Fibroblast of lung (primary cell): ENCODE measurements at regions not wholly inside any gene's neighbourhood (a gene's known extent, or its start where the extent isn't known, plus 50 kb on each side); places are given as distances from the start of the nearest gene placed in this dataset.

Source experiments
- DNase-seq, 2 donors: peaks; one replicate each; pipeline versions ENCODE4 v3.0.0 to v3.0.0-alpha.2; 2010; ENCODE audit warnings: low read depth in 2 of 2
- H2AFZ ChIP-seq: 2 replicates; pipeline ENCODE4 v1.5.1; 2012; ENCODE audit warnings: low read length, control low read depth, inconsistent platforms
- H3K27ac ChIP-seq: 2 replicates; pipeline ENCODE4 v1.5.1; 2011; ENCODE audit warnings: low read length, control low read depth; ENCODE audit not compliant: insufficient read depth
- H3K27me3 ChIP-seq: 2 replicates; pipeline ENCODE4 v1.5.1; 2011; ENCODE audit warnings: mild to moderate bottlenecking, low read length; ENCODE audit not compliant: control insufficient read depth, insufficient read depth
- H3K36me3 ChIP-seq: 2 replicates; pipeline ENCODE4 v1.5.1; 2011; ENCODE audit warnings: low read length; ENCODE audit not compliant: control insufficient read depth, insufficient read depth
- H3K4me1 ChIP-seq: 2 replicates; pipeline ENCODE4 v1.5.1; 2011; ENCODE audit warnings: low read length; ENCODE audit not compliant: control insufficient read depth, insufficient read depth; ENCODE audit errors: extremely low read depth
- H3K4me2 ChIP-seq: 2 replicates; pipeline ENCODE4 v1.5.1; 2011; ENCODE audit warnings: low read length, control low read depth; ENCODE audit not compliant: insufficient read depth; ENCODE audit errors: extremely low read depth
- H3K4me3 ChIP-seq, 4 experiments: fragments of 200-600 bp in 1 of 4; sonication (generic) in 1 of 4; replicated peaks in 1 of 4; 2 replicates each; pipeline ENCODE4 v1.5.1; 2011 to 2016; ENCODE audit warnings: low read length in 4 of 4, low read depth in 3 of 4, mild to moderate bottlenecking in 3 of 4, control low read depth in 2 of 4, inconsistent platforms in 1 of 4, mixed read lengths in 1 of 4; ENCODE audit not compliant: insufficient read depth in 1 of 4; ENCODE audit errors: control extremely low read depth in 1 of 4
- H3K79me2 ChIP-seq: 2 replicates; pipeline ENCODE4 v1.5.1; 2012; ENCODE audit warnings: mild to moderate bottlenecking, low read length, inconsistent platforms; ENCODE audit not compliant: control insufficient read depth, insufficient read depth
- H3K9ac ChIP-seq: 2 replicates; pipeline ENCODE4 v1.5.1; 2011; ENCODE audit warnings: mild to moderate bottlenecking, low read length, control low read depth; ENCODE audit not compliant: insufficient read depth
- H3K9me3 ChIP-seq: 2 replicates; pipeline ENCODE4 v1.5.1; 2012; ENCODE audit warnings: low read depth, low read length; ENCODE audit not compliant: control insufficient read depth, insufficient read depth
- H4K20me1 ChIP-seq: 2 replicates; pipeline ENCODE4 v1.5.1; 2011; ENCODE audit warnings: low read length; ENCODE audit not compliant: control insufficient read depth, insufficient read depth; ENCODE audit errors: extremely low read depth
- EZH2 ChIP-seq: IDR thresholded peaks from 2 replicates; pipeline ENCODE4 v1.5.1; 2012; ENCODE audit warnings: low read length, control low read depth, mild to moderate bottlenecking; ENCODE audit errors: missing control alignments
- TF ChIP-seq, protein P1 (sequence below), 2 donors: IDR thresholded peaks in 1 of 2; conservative IDR thresholded peaks in 1 of 2; 1 replicate in 1 of 2; 2 replicates in 1 of 2; pipeline ENCODE4 v1.5.1; 2011 to 2012; ENCODE audit warnings: low read length in 2 of 2, control low read depth in 1 of 2, inconsistent platforms in 1 of 2, low read depth in 1 of 2, mild to moderate bottlenecking in 1 of 2

DNA sequence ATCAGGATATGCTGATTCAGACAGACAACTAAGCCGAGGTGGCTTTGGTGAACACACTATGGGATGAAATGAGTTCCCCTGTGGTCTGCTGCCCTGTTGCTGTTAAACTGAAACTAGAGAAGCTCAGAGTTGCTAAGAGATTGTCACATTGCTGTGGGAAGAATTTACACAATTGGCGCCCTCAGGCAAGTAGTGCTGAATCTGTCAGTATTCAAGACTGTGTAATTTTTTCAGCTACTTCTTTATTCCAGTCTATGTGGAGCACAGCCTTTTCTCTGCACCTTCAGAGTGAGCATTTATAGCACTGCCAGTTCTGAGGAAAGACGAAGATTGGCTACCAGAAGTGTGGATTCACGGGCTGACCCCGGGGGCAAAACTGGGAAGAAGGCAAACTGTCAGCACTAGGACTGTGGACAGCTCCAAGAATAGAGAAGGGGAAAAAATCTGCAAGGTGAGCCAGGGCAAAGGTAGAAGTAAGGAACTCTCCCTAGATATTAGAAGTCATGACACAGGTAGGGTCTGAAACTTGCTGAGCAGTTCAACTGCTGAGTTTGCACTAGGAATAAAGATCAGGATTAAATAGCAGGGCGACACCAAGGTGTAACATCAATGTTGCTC, 218.8 kb upstream of the TMPO start:
- Histone ChIP-seq H3K4me1 (no peaks in the 10 kb centered on the region), H4K20me1 (no peaks in the 10 kb centered on the region), H3K36me3 (no peaks in the 10 kb centered on the region), H3K4me2 (no peak overlapping the region), H3K4me3 (no peak overlapping the region), H3K27ac (no peak overlapping the region), H3K9me3 (no peaks in the 10 kb centered on the region), H3K27me3 (no peaks in the 10 kb centered on the region), H3K79me2 (no peaks in the 10 kb centered on the region), H2AFZ (no peak overlapping the region), H3K9ac (no peak overlapping the region)
- peak in 1 of 2 donors; percentile 6 for DNase-seq
- no peak for TF ChIP-seq EZH2
- TF ChIP-seq, protein P1, sequence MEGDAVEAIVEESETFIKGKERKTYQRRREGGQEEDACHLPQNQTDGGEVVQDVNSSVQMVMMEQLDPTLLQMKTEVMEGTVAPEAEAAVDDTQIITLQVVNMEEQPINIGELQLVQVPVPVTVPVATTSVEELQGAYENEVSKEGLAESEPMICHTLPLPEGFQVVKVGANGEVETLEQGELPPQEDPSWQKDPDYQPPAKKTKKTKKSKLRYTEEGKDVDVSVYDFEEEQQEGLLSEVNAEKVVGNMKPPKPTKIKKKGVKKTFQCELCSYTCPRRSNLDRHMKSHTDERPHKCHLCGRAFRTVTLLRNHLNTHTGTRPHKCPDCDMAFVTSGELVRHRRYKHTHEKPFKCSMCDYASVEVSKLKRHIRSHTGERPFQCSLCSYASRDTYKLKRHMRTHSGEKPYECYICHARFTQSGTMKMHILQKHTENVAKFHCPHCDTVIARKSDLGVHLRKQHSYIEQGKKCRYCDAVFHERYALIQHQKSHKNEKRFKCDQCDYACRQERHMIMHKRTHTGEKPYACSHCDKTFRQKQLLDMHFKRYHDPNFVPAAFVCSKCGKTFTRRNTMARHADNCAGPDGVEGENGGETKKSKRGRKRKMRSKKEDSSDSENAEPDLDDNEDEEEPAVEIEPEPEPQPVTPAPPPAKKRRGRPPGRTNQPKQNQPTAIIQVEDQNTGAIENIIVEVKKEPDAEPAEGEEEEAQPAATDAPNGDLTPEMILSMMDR (conservative IDR thresholded peaks at IDR 0.05 in 1 of 2, IDR thresholded peaks at IDR 0.05 in 1 of 2; ENCODE audit: low read depth in 1 of 2, low read length in 2 of 2) = no peak

DNA sequence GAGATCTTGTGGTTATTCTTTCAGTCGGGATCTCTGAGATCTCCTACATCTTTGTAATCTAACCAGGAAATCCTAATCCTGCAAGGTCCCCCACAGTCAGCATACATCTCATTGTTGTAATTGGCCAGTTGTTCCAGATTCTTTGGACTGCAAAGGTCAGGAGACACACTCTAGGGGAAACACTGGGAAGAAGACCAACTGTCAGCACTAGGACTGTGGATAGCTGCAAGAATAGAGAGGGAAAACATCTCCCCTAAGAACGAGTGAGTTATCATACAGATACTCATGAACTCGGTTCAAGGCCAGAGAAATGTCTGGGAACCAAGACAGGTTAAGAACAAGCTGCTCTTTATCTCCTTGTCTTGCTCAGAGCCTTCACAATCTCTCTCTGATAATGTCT, 217.9 kb upstream of the TMPO start:
- no peaks in the 10 kb centered on the region for H3K79me2 ChIP-seq
- no peaks in the 10 kb centered on the region for H3K36me3 ChIP-seq
- no peaks in the 10 kb centered on the region for H3K4me1 ChIP-seq
- H4K20me1 ChIP-seq = no peaks in the 10 kb centered on the region
- no peak overlapping the region for H3K27ac ChIP-seq
- H3K27me3 ChIP-seq = no peaks in the 10 kb centered on the region
- no peak for TF ChIP-seq EZH2
- TF ChIP-seq, protein P1 (conservative IDR thresholded peaks at IDR 0.05 in 1 of 2, IDR thresholded peaks at IDR 0.05 in 1 of 2; ENCODE audit: low read depth in 1 of 2, low read length in 2 of 2) = no peak
- no peak overlapping the region for H3K9ac ChIP-seq
- H2AFZ ChIP-seq = no peak overlapping the region
- DNase-seq = no peak
- no peak overlapping the region for H3K4me3 ChIP-seq
- H3K4me2 ChIP-seq = no peak overlapping the region
- no peaks in the 10 kb centered on the region for H3K9me3 ChIP-seq

DNA sequence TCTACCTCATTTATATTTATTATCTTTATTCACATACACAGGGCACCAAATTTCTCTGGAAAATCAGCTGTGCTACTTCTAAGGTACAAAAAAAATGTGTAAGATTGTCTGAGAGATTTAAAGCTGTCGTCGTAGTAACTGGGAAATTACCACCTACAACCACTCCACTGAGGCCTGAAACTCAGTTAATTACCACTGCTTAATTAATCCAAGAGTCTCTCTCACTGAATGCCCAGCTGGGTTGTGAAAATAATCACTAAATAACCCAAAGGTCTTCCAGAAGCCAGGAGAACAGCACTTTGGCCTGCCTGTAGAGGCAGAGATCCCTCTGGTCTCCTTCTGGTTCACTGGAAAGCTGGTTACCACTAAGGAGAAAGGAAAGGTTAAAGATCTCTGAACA, 207.2 kb upstream of the TMPO start:
- no peaks in the 10 kb centered on the region for H3K27me3 ChIP-seq
- H3K4me2 ChIP-seq = no peak overlapping the region
- H3K9ac ChIP-seq = no peak overlapping the region
- TF ChIP-seq, protein P1 (conservative IDR thresholded peaks at IDR 0.05 in 1 of 2, IDR thresholded peaks at IDR 0.05 in 1 of 2; ENCODE audit: low read depth in 1 of 2, low read length in 2 of 2) = no peak
- TF ChIP-seq EZH2 = no peak
- no peak for DNase-seq
- no peak overlapping the region for H3K4me3 ChIP-seq
- no peak overlapping the region for H3K27ac ChIP-seq
- H3K79me2 ChIP-seq = no peaks in the 10 kb centered on the region
- no peaks in the 10 kb centered on the region for H3K36me3 ChIP-seq
- no peaks in the 10 kb centered on the region for H3K4me1 ChIP-seq
- H4K20me1 ChIP-seq = no peaks in the 10 kb centered on the region
- H2AFZ ChIP-seq = no peak overlapping the region
- H3K9me3 ChIP-seq = no peaks in the 10 kb centered on the region
